NCI-H2171 (cell line): ENCODE measurements at regions not wholly inside any gene's neighbourhood (a gene's known extent, or its start where the extent isn't known, plus 50 kb on each side); places are given as distances from the start of the nearest gene placed in this dataset.

ENCODE experiments used
- DNase-seq: peaks from one replicate; lab custom pipeline; 2025; lab: John Stamatoyannopoulos, UW

DNA sequence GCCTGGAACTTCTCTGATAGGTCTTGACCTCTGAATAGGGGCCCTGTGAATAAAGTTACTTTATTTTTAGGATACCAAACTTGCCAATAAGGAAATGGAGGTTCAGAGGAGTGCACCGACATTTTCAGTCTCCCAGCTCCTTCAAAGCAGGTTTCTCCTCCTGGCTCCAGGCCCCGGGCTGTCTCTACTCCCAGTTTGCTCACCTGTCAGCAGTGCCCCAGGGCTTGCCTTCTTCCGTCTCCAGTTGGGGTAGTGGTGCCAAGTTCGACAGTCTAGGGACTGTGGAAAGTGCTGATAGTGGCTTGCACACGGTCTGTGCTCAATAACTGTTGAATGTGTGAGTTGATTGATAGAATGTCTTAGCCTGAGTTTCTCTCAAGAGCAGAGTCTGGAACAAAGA is 149.2 kb downstream of the ACTL8 start:
- DNase-seq, result no peak

DNA sequence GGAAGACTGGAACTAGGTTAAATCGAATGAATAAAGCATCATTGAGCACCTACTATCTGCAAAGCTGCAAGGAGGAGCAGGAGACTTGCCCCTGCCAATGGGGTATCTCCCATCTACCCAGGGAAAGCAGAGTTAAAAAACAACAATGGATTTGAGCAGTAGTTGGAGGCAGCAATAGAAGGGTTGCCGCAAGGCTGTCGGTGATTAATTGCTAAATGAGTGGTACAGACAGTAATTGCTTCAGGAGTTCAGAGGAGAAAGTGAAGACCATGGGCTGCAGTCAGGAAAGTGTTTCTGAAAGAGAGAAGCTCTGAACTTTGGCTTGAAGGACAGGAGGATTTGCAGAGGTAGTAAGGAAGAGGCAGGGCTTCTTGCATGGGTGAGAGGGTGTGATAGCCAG is 152.9 kb downstream of the ACTL8 start:
- DNase-seq, result no peak

DNA sequence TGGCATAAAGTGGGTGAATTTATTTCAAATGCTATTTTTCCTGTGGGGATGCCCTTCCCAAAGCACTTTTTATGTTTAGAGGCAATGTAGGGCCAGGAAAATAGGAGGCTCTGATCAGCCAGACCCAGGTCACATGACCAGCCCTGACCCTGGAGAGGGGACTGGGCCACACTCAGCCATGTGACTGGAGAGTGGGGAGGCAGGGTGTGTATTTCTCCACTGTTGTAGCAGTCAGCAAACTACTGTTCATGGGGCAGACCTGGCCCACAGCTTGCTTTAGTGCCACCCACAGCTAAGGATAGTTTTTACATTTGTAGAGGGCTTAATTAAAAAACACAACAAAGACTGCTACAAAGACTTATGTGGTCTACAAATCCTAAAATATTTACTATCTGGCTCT is 153.8 kb downstream of the ACTL8 start:
- DNase-seq, result no peak

DNA sequence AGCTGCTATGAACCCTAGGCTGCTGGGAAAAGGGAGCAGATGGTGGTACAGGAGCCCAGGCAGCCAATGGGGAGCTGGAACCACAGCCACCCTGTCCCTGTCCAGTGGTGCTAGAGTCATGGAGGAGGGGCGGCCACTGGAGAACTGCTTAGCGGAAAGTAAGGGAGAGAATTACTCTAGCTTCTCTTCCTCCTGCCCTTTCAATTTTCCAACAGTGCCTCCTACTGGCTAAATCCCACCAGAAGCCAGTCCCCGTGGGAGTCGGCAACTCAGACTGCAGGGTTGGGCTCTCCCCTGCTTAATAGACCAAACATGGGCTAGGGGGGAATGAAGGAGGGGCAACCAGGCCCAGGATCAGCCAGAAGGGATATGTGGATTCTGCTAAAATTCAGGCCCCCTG is 154.5 kb downstream of the ACTL8 start:
- no peak for DNase-seq

DNA sequence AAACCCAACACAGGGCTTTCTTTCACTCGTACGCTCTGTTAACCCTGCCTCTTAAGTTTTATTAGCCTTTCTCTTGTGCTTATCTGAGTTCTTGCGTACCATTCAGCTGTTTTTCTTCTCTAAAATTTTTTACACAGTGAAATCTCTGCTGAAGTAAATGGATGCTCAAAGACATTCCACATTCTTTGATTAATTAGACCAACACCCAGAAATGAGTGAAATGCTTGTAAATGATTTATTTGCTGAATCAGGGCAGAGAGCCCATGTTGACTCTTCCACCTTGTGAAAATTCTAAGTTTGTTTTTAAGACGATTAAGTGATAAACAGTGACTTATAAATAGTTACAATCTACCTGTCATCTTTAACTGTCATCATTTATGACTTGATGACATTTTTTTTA is 156.7 kb downstream of the ACTL8 start:
- no peak for DNase-seq

DNA sequence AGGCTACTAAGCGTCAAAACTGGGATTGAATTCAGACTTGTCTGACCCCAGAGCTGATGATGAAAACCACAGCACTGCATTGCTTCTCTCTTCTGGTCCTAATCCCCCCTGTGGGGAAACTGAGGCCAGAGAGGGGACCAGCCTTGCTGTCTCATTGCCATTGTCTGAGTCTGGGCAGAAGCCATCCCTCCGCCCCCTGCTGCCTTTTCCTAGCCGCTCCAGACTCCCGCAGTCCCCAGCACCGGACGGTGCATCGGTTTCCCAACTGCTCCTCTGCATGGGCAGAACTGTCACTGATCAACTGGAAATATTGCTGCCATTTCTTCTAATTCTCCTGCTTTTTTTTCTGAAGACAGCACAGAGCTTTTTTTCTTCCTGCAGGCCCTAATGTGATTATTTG is 157.4 kb downstream of the ACTL8 start:
- no peak for DNase-seq

DNA sequence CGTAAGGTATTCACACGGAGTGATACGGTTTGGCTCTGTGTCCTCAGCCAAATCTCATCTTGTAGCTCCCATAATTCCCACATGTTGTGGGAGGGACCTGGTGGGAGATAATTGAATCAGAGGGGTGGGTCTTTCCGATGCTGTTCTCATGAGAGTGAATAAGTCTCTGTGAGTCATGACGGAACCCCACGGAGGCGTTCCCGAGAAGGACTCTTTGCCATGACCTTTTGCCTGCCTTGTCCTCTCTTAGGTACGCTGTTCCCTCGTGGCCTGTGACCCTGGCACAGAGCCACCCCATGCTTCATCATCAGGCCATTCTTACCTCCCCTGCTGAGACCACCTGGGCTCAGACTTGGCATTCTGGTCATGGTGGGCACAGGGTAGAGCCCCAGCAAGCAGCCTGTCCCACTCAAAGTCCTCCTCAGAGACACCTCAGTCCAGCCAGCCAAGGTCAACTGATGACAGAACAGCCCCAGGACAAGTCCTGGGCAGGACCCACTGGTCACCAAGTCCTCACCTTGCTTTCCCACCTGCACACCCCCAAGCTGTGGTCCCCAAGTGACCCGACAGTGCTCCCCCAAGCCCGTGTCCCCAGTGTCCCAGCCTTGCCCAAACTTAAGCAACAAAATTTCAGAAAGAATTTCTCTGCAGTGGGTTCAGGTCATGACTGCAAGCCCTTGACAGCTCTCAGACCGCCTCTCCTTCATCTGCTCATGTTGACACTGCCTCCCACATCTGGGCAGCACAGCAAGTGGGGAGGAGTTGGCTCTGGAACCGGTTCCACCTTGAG is 158.4 kb downstream of the ACTL8 start:
- DNase-seq, result no peak

DNA sequence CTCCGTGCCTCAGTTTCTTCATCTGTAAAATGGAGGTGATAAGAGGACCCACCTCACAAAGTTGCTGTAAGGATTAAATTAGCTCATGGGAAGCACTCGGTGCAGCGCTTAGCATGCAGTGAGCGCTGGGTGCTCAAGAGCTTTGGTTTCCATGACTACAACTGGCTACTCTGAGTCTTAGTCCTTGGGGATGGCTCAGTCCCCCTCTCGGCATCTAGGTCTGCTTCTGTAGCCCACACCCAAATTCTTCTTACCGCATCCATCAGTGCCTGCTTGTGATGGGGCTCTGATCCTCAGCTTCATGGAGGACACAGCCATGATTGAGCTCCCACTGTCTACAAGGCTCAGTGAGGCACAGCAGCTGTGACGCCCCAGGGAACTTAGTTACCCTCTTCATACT is 159.0 kb downstream of the ACTL8 start:
- DNase-seq, result no peak

DNA sequence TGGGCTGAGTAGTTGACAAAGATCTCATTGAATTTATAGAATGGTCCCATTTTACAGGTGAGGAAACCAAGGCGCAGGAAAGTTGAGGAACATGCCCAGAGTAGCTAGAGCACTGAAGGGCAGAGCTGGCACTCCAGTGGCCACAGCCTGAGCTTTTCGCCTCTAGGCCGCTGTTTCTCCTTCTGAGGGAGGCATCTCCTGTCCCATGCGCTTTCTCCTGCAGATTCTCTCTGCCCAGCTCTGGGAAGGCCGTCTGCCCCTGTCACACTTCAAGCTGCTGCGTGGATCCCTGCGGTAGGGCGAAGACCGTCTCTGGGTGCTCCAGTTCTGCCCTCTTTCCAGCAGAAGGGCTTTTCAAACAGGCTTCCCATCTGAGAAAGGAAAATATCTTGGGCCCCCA is 159.9 kb downstream of the ACTL8 start:
- DNase-seq, result no peak

DNA sequence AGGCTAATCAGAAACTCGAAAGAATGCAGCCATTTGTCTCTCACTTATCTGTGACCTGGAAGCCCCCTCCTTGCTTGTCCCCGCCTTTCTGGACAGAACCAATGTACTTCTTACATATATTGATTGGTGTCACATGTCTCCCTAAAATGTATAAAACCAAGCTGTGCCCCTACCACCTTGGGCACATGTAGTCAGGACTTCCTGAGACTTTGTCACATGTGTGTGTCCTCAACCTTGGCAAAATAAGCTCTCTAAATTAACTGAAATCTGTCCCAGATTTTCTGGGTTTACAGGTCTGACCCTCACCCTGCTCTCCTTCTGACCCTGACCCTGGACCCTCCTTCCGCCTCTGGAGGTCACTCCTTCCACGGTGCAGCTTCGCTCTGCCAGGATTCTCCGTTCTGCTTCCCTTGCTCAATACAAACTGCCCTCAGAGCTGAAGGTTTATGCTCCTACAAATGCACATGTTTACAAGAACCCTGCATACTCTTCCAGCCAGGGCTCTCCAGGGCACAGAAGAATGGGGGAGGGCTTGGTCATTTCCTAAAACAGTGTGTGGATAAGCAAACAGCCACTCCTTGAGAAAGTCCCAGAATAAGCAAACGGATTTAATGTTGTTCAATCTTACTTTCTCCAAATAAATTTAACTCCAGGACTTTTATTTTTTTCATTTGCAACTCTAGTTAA is 160.5 kb downstream of the ACTL8 start:
- no peak for DNase-seq

DNA sequence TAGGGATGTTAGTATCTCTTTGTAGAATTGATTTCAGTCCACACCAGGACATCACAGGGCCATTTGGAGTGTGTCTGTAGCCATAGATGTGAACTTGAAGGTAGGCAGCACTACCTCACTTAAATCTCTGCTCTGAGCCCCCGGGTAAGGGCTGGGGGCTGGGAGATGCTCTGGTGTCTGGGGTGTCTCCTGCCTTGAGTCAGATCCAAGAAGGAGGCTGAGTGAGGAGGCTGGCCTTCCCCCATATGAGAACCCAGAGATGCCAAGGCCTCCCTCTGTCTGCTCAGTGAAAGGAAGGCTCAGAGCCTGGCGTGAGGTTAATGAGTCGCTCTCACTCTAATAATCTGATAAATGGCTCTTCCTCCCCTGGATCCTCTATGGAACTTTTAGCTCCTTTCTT is 161.6 kb downstream of the ACTL8 start:
- DNase-seq, result no peak

DNA sequence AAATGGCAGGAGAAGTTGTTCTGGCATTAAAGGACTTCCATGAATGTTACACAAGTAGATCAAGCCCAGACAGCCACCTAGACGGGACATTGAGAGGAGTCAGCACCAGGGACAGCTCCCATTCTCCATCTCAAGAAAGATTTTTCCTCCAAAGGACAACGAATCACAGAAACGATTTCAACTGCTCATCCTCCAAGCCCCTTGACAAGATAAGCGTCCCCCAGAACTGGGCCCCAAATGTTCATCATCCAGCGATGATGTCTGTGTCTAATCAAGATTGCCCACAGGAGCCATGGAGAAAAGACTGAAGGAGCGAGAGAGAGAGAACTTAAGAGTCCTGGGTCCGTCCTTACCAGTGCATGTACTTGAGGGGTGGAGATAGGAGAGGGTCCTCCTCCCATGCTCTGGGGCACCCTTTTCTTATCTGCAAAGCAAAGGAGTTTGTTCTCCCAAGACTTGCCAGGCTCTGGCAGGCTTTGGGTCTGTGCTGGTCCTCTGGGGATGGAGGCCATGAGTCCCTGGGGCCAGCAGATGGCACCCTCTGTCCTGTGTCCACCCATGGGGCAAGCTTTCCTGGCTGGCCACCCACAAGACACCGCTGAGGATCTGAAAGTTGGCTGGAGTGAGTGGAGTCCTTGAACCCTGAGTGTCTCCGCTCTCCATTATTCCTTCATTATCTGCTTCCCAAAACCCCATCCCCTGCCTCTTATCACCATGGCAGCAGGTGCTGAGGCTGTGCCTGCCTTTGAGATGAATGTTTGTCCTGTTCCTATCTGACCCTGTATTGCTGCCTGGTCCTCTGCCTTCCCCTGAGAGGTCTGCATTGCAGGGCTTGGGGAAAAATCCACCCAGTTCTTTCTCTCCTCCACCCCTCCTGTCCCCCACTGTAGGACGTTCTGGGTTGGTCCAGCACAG is 164.6 kb downstream of the ACTL8 start:
- no peak for DNase-seq

DNA sequence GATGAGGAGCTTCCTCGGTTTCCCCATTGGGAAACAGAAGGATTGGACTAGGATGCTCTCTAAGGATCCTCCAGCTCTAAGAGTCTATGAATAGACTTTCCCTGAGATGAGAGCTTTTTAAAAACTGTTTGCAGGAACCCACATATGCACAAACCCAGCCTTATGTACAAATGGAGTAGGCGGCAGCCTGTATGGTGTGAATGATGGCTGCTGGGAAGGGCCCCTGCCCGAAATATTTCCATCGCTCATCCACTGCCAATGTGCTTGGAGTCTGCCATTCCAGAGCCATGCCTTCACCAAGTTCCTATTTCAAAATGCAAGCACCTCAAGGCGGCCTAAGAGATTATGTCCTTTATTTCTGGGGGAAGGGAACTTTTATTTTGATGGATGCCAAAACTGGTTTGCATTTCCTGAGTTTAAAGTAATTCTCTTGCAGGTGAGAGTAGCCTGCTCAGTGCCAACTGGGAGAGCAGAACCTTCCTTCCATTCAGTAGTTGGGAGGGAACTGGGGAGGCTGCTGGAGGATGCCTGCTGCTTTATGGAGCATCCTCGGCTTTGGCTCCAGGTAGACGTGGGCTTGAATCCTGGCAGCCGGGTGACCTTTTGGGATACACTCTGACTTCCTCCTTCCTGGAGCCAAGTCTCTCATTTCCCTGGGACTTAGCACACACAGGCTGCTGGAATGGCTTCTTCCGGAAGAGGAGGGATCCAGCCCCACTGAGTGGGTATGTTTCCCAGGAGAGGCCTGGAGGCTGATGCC is 165.9 kb downstream of the ACTL8 start:
- no peak for DNase-seq

DNA sequence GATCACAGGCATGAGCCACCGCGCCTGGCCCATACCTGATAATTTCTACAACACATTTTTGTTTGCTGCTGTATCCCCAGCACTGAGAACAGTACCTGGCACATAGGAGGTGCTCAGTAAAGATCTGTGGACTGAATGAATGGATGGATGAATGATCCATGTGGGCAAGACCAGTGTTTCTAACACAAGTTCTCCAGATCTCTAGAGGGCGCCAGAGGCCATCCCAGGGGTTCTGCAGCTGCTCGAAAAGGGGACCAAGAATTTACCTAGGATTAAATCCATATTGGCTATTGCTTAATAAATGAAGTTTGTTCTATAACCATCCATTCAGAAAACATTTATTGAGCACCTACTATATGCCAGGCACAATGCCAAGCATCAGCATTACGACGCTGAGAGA is 167.7 kb downstream of the ACTL8 start:
- peak; percentile 26 for DNase-seq

DNA sequence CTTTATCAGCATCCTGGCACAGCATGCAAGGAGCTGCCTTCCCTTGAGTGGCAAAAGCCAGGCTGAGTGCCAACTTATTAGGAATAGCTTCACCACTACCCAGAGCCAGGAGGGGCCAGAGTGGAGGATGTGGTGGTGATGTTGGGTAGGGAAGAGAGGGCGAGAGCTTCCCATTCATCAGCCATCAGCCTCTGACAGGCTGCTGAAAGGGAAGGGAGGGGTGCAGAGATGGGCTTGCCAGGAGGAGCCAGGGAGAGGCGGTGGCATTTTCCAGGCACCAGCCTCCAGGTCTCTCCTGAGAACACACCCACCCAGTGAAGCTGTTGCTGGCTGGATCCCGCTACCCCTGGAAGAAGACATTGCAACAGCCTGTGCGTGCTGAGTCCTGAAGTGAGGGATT is 168.5 kb downstream of the ACTL8 start:
- DNase-seq, result no peak

DNA sequence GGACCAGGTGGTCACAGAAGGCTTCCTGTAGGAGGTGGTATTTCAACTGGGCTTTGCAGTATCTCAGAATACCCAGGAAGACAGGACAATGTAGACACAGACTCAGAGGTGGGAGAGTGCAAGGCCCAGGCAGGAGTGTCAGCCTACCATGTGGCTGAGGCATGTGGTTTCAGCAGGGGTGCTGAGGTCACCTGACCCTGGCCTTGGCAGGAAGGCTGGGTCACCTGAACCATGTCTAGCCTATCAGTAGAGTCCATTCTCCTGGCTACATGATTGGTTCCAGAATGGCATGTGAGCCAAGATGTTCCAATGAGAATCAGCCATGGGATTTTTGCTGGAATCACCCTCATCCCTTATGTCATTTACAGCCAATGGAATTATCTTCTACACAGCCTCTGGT is 169.4 kb downstream of the ACTL8 start:
- no peak for DNase-seq

DNA sequence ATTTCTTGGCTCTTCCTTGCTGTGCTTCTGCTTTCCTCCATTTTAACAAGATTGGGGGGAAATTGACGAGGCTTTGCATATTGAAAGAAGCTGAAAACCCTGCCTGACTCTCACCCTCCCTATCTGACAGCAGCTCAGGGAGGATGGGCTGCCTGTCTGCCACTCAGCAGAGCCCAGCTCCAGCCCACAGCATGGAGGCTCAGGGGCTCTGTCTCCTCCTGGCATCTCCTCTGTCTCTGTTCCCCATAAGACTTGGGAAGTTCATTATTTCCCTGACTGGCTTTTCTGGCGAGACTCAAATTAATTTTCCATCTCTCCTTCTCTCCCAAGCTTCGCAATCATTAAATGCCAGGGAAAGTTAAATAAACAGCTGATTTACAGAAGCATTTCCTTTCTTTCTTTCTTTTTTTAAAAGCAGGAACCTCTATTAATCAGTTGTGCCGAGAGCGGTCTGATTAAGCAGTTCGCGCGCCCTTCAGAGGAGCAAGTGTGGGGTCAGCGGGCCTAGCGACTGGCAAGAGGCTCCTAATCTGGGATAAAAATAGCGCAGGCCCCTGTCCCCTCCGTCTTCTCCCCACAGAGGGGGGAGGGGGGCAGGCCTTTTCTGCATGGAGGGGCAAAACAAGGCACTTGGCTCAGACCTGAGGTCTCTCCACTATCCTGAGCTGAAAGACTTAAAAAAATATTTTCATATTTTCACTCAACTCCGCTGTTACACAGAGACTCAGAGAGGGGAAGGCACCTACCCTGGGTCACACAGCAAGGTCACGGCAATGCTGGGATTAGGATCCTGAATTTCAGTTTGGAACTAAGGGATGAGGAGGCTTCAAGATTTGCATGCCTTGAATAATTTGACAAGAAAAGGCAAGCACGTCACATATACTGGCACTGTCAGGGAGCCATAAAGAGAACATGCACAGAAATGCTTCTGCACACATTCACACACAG is 170.4 kb downstream of the ACTL8 start:
- no peak for DNase-seq

DNA sequence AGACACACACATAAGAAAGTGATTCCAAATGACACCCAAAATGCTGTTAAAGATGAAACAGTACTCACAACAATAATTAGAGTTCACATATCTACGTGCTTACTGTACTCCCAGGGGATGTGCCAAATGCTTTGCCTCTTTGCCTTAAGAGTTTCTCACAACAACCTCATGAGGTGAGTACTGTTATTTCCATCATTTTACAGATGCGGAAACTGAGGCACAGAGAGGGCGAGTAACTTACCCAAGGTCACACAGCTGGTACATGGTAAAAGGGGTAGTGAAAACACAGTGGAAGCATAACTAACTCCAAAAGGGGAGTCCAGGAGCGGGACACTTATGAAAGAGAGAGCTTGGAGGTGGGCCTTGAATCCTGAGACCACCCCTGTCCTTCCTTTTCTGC is 171.8 kb downstream of the ACTL8 start:
- DNase-seq, result peak; percentile 42

DNA sequence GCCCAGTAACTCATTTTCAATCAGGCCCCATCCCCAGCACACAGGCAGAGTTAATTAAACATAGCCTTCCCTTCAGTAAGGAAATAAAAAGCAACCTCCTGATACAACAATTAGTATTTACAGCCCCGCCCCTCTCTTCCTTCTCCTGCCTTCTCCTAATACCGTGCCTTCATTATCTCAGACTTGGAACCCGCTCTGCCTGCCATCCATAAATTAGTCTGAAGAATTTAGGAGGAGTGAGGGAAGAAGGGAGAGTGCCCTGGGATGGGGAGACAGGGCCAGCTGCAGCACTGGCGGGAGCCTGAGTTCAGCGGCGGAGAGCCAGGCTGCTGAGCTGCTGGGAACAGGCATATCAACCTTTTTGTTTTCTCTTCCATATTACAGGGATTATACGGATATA is 172.8 kb downstream of the ACTL8 start:
- no peak for DNase-seq

DNA sequence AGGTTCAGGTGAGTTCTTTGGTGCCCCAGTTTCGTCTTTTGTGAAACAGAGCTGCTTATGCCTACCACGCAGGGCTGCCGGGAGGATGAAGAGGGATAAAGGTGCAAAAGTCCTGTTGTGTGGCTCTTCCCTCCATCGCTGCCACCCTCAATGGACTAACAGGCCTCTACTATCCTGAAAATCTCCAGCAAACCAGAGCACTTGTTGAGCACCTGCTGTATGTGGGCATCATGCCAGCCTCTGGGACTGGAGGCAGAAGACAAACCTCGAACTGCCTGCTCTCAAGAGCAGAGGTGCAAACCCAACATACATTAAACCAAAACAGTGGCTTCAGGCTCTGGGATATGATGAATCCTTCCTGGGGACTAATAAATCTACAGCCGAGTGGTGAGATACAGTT is 174.1 kb downstream of the ACTL8 start:
- DNase-seq, result no peak

DNA sequence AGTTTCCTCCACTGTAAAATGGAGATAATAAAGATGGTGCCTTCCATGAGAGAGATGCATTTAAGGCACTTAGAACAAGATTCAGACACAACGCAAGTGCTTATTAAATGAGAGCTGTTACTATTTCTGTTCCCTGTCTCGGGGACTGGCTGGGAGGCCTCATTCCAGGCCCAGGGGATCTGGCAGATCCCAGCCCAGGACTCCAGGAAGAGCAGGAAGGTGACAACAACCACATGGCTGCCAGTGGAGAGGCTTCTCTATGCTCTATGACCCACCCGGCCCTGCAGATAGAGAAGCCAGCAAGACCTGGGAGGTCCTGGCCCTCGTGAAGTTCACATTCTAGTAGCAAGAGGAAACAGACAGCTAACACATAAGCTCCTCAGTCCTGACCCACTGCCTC is 175.5 kb downstream of the ACTL8 start:
- DNase-seq, result no peak
